ENCODE measurements at regions not wholly inside any gene's neighbourhood (a gene's known extent, or its start where the extent isn't known, plus 50 kb on each side); places are given as distances from the start of the nearest gene placed in this dataset.

GRCh38 chr12:93261505-93262094, 116.1 kb upstream of the NUDT4 start:
- TF ChIP-seq CTCF (IDR thresholded peaks at IDR 0.05), result no peak
- no peak for TF ChIP-seq POLR2A (IDR thresholded peaks at IDR 0.05)

Measured in ovary (tissue), 3 donors.